AML-193 (cell line): ENCODE measurements at regions not wholly inside any gene's neighbourhood (a gene's known extent, or its start where the extent isn't known, plus 50 kb on each side); places are given as distances from the start of the nearest gene placed in this dataset.
"Not testable (repeated sequence)": the region's sequence is repeated elsewhere in the genome, so short reads cannot be mapped to it uniquely, and the experiment has no call there.

Experiments
- DNase-seq, 2 experiments: peaks; one replicate each; lab custom pipeline; 2025; lab: John Stamatoyannopoulos, UW

DNA sequence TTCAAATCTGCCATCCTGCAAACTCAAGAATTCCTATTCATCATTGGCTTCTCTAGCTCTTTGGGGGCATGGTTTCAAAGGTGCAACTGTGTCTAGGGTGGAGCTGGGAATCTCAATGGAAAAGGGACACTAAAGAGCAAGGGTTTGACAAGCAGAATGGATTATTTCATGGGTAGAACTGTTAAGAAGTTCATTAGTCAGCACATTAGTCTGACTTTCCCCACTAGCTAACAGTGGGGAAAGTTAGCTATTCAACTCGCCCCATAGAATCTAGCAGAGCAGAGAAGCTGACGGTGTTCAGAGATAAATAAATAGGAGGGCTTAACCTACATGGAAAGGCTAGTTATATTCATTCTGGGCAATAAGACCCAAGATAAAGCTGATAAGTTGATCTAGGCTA lies 153.9 kb downstream of the EMP1 start:
- no peak for DNase-seq

DNA sequence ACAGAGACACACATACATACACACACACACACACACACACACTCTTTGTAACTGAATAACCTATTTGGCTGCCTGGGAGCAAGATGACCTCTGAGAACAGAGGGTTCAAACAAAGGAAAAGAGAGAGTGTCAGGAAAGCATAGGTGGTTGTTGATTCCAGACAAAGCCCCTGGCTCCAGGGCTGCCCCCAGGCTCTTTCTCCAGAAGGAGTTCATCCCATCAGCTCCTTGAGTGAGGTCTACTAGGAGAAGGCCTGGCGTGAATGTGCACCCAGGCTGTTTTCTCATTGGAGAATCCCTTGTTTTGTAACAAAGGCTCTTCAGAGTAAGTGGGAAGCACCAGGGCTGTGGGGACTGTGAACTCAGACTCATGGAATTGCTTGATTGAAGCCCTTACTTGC lies 151.9 kb downstream of the EMP1 start:
- DNase-seq, result no peak

DNA sequence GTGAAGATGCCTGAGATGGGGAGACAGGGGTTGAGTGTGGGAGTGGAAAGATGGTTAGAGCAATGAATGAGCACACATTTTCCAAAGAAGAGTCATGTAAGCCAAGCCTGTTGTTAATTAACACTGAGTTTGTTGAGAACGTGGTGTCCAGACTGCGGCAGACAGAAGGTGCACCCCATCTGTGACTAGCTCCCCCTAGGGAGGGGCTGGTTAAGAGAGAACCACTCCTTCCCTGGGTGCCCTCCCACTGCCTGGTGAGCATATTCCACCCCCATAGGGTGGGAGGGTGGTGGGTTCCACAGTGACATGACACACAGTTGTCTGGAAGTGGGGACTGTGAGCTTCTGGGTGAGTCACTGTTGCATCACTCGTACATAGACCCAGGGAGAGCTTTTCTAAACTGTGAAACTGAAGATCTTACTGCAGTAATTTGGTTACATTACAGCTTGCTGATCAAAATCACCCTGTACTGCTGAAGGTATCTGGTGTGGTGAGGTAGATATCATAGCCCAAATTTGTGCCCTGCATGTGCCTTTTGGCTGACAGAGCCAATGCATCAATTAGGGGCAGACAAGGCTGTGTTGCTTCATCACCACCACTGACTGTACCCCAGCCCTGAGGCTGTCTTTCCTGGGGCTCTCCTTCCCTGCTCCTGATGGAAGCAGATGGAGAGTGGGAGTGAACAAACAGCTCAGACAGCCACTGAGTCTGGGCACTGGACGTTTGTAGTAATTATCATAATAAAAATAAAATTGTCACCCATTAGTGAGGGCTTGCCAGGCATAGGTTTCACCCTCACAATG lies 150.9 kb downstream of the EMP1 start:
- DNase-seq, result no peak

DNA sequence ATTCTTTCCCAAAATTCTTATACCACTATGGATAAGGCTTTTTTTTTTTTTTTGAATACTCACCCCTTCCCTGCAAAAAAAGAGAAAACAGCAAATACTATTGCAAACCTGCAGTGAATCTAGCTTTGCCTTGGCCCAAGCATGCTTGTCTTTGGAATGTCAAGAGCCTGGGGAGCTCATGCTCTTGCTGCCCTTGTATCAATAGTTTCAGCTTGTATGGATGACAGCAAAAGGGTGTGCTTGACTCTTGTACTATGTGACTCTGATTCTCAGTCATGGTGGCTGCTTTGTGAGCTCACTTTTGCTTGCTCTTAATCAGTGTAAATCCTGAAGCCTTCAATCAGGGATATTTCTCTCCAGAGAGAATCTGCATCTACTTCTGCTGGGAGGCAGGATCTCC lies 149.2 kb downstream of the EMP1 start:
- no peak for DNase-seq

DNA sequence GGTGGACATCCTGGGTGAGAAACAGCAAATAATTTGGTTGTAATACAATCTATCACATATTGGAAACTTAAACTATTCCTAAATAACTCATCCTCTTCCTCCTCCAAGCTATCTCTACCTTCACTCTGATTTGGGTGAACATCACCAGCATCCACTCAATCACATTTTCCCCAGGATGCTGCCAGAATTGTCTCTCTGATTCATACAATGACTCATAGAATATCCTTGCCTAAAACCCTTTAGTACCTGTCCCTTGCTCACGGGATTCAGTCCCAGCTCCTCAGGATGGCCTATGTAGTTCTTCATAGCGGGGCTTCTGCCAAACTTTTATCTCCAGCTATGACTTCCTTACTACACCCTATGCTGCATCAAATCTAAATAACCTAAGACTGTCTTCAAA lies 146.8 kb downstream of the EMP1 start:
- no peak for DNase-seq

DNA sequence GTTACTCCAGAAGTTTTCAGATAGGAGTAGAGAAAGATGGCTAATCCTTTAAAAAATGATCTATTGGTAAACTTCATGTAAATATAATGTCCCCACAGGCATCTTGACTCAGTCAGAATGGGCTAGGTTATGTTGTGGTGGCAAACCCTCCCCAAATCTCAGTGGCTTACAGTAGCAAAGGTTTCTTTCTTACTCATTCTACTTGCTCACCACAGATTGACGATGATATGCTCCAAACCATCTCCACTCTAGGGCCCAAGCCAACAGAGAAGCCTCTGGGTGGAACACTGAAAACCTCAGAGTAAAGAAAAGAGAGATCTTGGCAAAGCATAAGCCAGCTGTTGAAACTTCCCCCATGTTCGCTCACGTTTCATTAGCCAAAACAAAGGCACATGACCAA lies 146.4 kb downstream of the EMP1 start:
- DNase-seq, result no peak

DNA sequence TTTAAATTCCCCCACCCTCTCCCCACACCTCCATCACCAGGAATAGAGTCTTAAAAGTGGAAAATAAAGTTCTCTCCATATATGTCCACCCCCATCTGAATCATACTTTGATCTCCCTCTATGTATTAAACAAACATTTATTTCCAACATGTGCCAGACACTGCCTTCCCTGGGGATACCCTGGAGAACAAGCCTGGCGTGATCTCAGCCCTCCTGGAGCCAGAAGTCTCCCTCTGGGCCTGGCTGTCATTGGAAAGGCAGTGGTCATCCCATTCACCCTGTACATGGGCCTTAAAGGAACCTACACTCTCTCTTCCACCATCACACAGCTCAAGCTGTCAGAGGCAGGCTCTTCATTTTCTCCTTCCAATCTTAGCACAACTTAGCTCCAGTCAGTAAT lies 143.6 kb downstream of the EMP1 start:
- no peak for DNase-seq

DNA sequence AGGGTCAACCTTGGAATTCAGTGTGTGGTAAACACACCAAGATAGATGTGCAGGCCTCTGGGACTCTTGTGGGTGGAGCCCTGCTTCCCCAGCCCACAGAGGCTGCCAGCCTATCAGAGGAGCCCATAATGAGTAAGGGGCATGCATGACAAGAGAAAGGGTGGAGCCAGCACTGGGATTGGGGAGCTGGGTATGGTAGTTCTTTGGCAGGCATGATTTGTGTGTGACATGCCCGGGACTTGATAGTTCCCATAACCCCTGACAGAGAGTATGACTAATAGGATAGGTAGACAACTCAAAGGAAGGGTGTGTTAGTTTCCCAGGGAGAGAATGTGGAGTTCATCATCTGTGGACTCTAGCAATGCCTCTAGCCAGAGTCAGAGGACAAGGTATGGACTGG lies 143.0 kb downstream of the EMP1 start:
- no peak for DNase-seq

DNA sequence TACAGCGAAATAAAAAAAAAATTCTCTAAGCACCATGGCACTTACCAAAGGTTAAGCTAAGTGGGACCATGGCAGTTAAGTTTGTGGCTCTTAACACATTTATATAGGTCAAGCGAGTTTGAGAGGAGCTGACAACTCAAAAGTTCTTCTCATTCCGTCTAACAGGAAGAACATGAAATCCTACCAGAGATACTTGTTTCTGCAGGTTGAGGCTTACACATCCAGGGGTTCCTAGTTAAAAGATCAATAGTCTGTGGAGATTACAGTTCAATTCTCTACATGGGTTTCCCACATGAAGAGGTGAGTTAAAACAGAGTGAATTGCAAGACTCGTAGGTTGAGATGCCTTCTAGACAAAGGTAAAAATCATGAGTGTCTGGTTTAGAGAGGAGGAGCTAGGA lies 142.6 kb downstream of the EMP1 start:
- DNase-seq, result no peak

DNA sequence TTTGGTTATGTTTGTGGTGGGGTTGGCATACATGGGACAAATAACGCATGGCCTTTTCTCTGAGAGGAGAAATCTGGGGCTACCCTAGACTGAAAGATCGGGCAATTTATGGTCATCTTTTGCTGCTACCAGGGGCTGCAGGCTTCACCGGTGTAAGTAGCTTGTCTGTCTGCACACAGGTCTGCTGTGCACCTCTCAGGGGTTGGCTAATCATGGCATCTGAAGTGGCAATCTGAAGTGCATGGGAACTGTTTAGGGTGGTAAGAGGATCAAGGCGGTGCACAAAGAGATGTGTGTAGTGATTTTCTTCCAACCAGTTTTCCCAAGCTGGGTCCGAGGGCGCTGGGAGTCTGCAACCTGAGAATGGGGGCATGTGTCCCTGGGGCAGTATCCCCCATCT lies 141.3 kb downstream of the EMP1 start:
- no peak for DNase-seq

DNA sequence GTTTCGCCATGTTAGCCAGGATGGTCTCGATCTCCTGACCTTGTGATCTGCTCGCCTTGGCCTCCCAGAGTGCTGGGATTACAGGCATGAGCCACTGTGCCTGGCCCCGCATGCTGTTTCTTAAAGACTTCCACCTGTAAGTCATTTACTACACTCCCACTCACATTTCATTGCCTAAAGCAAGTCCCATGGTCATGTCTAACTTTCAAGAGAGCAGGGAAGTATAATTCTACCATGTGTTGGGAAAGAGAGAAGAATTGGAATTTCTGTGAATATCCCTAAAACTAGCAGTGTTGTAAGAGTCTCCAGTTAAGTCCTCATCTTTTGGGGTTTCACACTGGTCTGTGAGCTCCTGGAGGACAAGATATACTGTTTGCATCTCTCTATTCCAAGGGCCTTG lies 139.7 kb downstream of the EMP1 start:
- DNase-seq, result no peak

DNA sequence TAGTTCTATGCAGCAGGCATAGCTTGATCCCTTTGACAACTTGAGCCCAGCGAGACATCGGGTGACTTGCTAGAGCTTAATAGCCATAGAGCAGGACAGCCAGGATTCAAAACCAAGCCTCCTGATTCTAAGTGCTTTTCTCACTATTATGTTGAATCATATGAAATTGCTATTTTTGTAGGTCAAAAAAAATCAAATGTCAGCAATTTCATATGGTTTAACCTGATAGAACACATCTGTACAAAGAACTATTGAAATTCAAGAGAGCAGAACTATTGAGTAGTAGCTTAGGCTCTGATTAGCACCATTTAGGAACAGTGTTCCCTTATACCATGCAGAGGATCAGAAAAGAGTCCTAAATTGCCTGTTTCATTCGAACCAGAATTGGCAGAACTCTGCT lies 132.0 kb downstream of the EMP1 start:
- no peak for DNase-seq

DNA sequence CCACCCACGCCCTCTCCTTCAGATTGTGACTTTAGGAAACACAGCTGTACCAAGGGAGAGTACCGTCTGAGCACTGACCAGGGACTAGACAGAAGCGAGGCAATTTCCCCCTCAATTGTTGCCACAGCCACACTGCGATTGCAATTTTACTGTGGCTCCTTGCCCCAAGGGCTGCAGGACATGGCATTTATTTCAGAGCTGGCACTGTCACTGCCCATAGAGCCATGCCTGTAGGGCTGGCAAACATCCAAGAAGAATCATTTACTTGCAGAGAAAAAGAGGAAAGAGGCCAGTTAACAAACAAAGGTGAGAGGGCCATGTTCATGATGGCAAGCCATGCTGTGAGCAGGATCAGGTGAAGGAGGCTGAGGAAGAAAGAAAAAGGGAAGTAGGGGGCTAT lies 129.6 kb downstream of the EMP1 start:
- no peak for DNase-seq

DNA sequence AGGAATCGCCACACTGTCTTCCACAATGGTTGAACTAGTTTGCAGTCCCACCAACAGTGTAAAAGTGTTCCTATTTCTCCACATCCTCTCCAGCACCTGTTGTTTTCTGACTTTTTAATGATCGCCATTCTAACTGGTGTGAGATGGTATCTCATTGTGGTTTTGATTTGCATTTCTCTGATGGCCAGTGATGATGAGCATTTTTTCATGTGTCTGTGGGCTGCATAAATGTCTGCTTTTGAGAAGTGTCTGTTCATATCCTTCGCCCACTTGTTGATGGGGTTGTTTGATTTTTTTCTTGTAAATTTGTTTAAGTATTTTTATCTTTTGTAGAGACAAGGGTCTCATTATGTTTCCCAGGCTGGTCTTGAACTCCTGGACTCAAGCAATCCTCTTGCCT lies 128.5 kb downstream of the EMP1 start:
- DNase-seq, result not testable (repeated sequence)

DNA sequence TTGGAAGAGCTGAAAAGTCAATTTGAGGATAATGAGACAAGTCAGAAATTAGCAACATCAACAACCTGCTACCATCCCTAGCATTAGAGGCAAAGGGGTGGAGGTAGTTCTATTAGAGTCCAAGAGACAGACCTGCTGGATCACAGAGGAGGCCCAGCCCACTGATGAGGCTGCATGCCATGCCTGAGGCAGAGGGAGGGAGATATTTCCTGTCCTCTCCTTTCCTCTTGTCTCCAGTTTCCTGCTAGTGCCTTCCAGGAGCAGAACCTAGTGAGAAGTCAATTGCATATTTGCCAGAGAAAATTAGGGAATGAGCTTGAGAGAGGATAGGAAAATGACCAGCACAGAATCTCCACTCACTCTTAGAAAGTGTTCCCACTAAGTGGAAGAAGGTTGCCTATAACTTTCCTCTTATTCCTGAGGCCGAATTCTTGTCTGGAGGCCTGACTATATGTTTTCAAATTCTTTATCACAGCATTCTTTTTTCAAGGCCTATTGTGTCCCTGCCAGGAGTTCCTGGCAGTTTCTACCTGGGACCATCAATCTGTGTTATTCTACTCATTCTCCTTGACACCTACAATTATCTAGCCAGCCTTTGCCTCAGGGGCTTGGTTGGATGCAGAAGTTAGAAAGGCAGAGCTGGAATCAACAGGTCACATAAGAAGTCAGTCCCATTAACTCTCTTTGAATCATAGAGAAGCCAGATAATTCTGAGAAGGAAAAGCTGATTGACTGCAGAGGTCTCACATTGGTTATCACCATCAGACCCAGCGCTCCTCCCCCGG lies 121.9 kb downstream of the EMP1 start:
- no peak for DNase-seq

DNA sequence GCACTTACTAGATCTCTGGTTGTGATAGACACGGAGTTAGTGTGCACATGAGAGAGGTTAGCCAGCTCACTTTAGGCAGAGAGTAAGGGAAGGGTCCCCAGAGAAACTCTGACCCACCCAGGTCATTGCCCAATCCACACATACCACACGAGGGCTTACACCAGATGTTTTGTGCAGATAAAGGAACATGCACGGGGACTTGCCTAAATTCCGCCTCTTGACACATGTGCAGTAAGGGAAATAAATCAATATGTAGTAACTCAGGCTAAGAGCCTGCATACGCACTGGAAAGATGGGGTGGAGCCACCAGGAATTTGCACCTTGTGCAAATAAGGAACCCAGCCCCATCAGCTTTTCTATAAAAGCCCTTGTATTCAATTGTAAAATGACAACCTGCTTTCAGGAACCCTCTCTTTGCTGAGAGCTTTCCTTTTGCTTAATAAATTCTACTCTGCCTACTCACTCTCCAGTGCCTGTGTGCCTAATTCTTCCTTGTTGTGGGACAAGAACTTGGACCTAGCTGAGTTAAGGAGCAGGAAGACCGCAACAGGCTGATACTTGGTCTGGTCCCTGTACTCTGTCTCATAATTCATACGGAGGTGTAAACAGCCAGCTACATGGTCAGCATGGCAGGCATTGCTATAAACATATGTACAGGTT lies 120.2 kb downstream of the EMP1 start:
- no peak for DNase-seq

DNA sequence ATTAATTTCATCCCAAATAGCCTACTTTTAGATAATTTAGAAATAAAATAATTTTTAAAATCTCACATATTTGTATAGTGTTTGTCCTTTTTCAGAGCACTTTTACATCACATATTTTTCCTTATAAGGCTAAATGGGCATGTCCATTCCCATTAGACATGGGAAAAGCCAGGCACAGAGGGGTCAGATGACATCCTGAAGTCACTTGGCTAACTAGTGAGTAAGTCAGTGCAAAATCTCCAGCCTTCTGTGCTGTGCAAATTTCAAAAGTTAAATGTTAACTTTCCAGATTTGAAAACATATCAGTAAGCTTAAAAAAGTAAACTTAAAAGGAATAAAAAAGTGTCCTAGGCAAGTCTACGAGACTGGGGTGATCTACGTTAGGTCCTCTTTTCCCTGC lies 117.4 kb downstream of the EMP1 start:
- no peak for DNase-seq

DNA sequence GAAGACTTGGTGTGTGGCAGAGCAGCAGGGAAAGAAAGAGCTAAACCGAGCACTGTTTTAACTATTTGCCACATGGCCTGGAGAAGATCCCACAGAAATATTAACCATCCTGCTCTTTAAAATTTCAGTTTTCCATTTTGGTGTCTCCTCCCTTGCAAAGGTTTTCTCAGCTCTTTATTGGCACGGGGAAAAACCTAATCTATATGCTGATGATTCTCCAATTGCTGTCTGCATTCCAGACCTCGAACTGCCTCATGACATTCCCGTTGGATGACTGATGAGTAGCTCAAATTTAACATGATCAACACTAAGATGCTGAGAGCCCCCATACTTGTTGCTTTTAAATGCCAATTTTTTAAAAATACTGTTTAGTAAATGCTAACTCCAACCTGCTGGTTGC lies 115.0 kb downstream of the EMP1 start:
- DNase-seq, result no peak

DNA sequence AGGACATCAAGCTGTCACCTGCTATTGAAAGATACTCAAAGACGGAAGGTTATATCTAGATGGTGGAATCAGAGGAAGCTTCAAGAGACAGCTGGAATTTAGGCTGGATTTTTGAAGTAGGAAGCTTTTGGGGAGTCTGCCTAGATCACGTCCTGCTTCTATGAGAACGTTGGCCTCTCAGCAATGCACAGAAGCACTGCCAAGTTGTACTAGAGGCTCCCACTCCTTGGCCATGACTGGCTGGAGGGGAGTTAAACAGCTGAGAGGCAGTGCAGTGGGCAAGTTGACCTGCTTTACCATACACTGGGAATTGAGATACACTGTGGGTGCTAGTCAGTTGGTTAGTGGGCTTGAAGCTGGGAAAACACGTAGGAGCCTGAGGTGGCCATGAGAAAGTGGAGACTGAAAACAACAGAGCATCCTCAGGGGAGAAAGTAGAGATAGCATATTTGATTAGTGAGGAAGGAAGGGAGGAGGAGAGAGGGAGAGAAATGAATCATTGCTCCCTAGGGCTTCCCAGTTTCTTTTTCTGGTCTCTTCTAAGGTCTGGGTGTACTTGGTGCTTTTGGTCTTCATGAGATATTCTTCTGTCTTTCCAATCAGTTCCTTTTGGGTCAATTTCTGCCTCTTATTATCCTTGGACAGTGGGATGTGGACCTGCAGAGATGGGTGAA lies 110.8 kb downstream of the EMP1 start:
- no peak for DNase-seq

DNA sequence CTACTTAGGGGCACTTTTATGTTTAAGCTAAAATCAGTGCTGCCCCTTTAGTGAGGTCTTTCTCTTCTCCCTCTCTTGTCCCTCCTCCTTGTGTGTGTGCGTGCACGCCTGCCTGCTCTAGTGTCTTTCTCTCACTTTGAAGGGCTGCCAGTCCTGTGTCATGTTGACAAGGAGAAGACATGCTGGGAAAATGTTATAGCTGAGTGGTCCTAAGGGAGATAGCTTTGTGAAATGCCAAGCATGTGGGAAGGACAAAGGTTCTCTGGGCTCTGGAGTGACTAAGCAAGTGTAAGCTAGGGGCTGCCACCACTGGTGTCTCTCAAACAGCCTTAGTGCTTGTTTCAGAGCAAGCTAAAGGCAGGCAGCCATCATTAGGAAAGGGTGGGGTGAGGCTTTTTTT lies 108.4 kb downstream of the EMP1 start:
- DNase-seq, result no peak

DNA sequence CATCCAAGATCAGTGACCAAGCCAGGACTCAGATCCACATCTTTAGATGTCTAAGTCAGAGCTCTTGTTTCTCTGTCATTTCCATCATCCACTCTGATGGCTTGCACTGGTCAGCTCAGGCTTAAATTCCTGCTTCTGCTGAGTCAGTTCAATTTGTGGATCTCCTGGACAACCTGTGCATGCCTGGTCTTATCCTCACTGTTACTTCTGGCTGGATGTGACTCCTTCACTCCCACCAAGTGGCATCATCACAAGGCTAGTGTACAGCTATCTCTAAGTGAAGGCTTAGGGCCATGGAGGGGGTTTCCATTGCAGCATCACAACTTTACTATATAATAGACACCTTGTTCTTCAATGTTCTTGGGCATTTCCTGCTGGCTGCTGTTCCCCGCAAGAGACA lies 102.9 kb downstream of the EMP1 start:
- DNase-seq, result no peak

DNA sequence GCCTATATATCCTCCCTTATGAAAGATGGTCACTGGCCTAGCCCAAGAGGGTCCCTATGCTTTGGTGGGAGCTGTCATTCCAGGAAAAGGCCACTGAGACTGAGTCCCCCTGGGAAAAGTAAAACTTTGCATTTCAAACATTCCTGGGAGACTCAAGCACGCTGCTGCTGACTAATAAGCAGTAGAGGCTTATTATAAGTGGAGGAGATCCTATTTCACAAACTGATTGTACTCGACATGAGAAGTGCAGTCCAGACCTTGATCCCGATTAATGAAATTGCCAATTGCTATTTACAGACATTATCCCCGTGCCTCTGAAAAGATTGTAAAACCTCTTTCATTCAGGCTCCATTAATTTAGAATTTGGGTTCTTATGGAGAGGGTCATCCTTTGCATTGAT lies 96.6 kb downstream of the EMP1 start:
- DNase-seq, result no peak
